HG03469 (cell line): ENCODE measurements at regions not wholly inside any gene's neighbourhood (a gene's known extent, or its start where the extent isn't known, plus 50 kb on each side); places are given as distances from the start of the nearest gene placed in this dataset.
A peak's percentile ranks its signal among the peaks of the same experiment; 100 is the strongest.
"Not testable (repeated sequence)": the region's sequence is repeated elsewhere in the genome, so short reads cannot be mapped to it uniquely, and the experiment has no call there.

Source experiments
- ATAC-seq: cut with Tn5 transposase; IDR thresholded peaks from one replicate; pipeline ENCODE4 v1.9.1; 2021; ENCODE audit warnings: mild to moderate bottlenecking, moderate library complexity, moderate number of reproducible peaks; ENCODE audit not compliant: unreplicated experiment

- ATAC-seq = no peak
Measured at GRCh38 chr11:16542353-16542752, 186.0 kb upstream of the SOX6 start.

- no peak for ATAC-seq
Measured at GRCh38 chr11:16536513-16536912, 180.2 kb upstream of the SOX6 start.

GRCh38 chr11:16528639-16529038 is 172.3 kb upstream of the SOX6 start:
- no peak for ATAC-seq

- no peak for ATAC-seq
Measured at GRCh38 chr11:16527525-16528246, 171.3 kb upstream of the SOX6 start.

- ATAC-seq = no peak
Measured at GRCh38 chr11:16526947-16527346, 170.6 kb upstream of the SOX6 start.

- not testable (repeated sequence) for ATAC-seq
Measured at GRCh38 chr11:16520713-16521112, 164.4 kb upstream of the SOX6 start.

GRCh38 chr11:16512899-16513241 is 156.5 kb upstream of the SOX6 start:
- peak; percentile 75 for ATAC-seq

GRCh38 chr11:16512198-16512898 is 156.0 kb upstream of the SOX6 start:
- ATAC-seq = no peak

GRCh38 chr11:16511116-16512114 is 155.1 kb upstream of the SOX6 start:
- ATAC-seq = no peak

GRCh38 chr11:16505481-16505880 is 149.1 kb upstream of the SOX6 start:
- no peak for ATAC-seq

GRCh38 chr11:16503891-16504290 is 147.5 kb upstream of the SOX6 start:
- not testable (repeated sequence) for ATAC-seq

GRCh38 chr11:16494918-16495691 is 138.8 kb upstream of the SOX6 start:
- no peak for ATAC-seq

GRCh38 chr11:16484434-16484833 is 128.1 kb upstream of the SOX6 start:
- ATAC-seq = no peak

GRCh38 chr11:16474659-16475058 is 118.3 kb upstream of the SOX6 start:
- no peak for ATAC-seq

GRCh38 chr11:16469968-16470367 is 113.6 kb upstream of the SOX6 start:
- ATAC-seq = no peak

GRCh38 chr11:16468735-16469453 is 112.5 kb upstream of the SOX6 start:
- ATAC-seq = no peak

GRCh38 chr11:16460508-16460907 is 104.2 kb upstream of the SOX6 start:
- ATAC-seq = no peak

- ATAC-seq = no peak
Measured at GRCh38 chr11:16456366-16456765, 100.0 kb upstream of the SOX6 start.

GRCh38 chr11:16454289-16454863 is 98.0 kb upstream of the SOX6 start:
- no peak for ATAC-seq
